HG03159 (cell line): ENCODE measurements at regions not wholly inside any gene's neighbourhood (a gene's known extent, or its start where the extent isn't known, plus 50 kb on each side); places are given as distances from the start of the nearest gene placed in this dataset.
"Not testable (repeated sequence)": the region's sequence is repeated elsewhere in the genome, so short reads cannot be mapped to it uniquely, and the experiment has no call there.

Experiments
- ATAC-seq: cut with Tn5 transposase; IDR thresholded peaks from one replicate; pipeline ENCODE4 v1.9.1; 2021; ENCODE audit warnings: mild to moderate bottlenecking, moderate library complexity; ENCODE audit not compliant: unreplicated experiment

DNA sequence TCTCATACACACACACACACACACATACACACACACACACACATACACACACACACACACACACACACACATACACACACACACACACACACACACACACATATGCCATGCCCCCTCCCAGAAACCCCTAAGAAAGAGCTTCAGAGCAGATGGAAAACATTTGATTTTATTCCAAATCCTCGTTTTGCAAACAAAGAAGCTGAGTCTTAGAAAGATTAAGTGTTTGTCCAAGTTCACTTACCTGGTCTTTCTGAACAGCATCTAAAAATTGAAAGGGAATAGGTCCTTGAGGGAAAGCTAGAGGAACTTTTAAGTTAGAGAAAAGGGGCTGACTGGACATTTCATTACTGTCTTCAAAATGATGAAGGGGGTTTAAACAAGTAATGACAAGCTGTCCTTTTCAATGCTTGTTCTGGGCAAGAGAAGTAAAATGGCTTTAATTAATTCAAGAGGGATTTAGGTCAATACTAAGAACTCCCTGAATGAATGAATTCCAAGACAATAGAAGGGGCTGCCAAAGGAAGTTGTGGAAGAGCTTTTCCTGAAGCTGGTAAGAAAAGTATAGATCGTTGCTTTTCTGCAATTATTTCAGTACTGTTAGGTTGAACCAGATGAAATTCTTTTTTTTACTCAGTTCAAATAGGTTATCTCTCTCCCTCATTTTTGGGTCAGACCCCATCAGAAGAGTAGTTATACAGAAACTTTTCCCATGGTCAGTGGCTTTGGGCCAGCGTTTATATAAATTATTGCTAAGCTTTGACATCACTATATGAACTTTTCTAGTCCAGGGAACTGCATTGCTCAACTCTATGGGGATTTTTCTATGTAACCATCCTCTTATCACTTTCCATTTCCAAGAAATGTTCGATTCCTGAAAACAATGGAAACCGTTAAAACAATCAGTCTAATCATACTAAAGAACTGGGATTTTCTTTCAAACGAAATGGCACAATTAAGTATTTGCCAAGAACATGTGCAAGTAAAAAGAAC, 261.4 kb downstream of the MTERF1 start:
- ATAC-seq: no peak

DNA sequence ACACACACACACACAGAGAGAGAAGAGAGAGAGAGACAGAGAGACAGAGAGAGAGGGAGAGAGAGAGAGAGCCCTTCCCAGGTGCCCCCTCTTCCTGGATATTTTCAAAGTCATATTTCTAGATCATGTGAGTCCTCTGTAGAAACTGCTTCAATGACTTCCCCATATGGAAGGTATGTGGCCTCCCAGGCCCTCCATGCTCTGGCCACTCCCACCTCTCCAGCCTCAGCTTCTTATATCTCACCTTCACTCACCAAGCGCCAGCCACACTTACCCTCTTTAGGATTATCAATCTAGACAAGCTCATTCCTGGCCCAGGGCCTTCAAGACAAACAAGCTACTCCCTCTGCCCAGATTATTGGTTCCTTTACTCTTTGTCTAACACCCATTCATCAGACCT, 259.7 kb downstream of the MTERF1 start:
- ATAC-seq: no peak

DNA sequence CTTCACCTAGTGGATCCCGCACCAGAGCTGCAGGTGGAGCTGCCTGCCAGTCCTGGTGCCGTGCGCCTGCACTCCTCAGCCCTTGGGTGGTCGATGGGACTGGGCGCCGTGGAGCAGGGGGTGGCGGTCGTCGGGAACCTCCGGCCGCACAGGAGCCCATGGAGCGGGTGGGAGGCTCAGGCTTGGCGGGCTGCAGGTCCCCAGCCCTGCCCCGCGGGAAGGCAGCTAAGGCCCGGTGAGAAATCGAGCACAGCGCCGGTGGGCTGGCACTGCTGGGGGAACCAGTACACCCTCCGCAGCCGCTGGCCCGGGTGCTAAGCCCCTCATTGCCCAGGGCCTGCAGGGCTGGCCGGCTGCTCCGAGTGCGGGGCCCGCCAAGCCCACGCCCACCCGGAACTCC, 253.2 kb downstream of the MTERF1 start:
- not testable (repeated sequence) for ATAC-seq

DNA sequence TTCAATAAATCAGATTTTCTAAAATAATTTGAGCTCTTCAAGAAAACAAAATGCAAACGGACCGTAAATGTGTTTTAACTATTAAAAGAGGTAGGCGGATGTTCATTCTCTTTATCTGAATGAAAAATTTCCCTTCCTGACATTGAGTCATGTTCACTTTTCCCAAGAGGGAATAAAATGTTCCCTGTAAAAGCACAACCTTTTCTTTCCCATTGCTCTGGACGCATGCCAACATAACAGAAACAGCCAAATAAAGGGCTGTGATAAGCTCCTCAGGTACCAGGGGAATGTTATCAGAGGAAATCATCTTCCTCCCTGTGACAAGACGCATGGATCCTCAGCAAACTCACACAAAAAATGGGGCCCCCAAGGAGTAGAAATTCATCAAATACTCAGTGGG, 251.8 kb downstream of the MTERF1 start:
- ATAC-seq: no peak

DNA sequence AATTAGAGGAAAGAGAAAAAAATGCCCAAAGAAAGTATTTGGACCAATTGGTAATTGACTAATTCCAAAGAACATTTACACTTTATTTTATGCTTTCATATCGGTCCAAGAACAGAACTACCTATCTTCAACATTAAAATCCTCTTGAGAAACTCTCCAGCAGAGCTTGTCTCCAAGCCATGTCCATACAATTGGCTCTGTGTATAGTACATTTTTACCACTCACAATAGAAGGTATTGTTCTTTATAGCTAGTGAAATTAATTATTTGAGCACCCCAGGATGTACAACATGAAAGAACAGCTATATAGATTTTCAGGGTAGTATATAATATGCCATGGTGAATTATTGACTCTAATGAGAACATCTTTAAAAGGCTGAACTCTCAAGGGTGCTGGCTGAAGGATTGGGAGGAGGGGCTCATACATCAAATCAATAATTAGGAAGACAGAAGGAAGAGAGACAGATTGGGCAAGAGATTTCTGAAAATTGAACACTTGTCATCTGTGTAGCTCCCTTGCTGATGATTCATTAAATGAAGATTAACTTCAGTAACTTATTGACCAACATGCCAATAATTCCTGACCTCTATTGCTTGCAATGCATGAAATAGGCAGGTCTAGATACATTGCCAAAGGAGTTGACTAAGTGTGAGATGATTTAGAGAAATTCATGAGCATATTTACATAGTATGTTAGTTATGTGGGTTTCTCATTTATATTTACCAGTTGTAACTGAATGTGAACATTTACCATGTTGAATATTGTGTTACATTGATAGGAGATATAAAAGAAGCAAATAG, 249.7 kb downstream of the MTERF1 start:
- no peak for ATAC-seq

DNA sequence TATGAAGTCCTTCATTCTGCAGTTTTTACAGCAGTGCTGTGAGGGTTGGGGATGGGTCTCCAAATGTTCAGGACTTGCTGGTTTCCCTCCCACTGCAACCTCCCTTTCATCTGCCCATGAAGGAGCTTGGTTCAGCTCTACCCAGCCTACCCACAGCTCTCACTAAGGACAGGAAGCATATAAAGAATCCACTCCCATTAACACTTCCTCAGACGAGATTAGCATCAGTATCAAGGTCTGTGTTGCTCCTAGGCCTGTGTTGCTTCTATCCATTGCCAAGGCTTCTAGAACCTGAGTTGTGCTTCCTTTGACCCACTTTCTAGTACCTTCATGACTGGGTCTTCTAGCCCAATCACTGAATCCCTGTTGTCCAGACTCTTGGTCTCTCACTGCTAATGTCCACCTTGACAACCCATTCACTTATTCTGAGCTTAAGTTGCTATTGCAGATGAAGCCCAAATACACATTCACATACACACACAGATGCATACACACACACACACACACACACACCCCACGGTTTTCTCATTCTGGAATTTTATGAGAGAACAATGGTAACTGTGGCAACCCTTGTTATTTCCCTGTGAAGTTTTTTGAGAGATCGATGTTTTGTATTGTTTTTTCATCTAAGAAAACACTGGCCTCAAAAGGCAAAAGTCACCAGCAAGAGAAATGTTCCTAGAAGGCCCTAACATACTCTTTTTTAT, 248.1 kb downstream of the MTERF1 start:
- no peak for ATAC-seq

DNA sequence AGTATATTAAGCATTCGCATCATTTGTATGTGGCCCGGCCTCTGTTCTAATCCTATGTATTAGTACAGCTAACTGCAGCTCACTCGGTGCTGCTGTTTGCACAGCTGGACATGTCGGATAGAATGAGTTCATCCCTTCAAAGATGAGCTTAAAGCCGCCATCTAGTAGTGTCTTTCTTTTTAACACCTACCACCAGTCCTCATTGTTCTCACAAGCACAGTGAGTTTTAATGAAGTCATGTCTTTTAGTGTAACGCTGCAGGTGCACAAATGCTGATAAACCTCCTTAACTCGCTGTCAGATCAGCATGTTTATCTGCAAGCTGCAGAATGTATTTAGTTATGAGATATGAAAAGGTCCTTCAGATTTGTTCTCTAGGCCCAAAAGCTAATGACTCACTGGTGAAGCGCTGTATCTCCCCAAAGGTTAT, 247.5 kb downstream of the MTERF1 start:
- no peak for ATAC-seq

DNA sequence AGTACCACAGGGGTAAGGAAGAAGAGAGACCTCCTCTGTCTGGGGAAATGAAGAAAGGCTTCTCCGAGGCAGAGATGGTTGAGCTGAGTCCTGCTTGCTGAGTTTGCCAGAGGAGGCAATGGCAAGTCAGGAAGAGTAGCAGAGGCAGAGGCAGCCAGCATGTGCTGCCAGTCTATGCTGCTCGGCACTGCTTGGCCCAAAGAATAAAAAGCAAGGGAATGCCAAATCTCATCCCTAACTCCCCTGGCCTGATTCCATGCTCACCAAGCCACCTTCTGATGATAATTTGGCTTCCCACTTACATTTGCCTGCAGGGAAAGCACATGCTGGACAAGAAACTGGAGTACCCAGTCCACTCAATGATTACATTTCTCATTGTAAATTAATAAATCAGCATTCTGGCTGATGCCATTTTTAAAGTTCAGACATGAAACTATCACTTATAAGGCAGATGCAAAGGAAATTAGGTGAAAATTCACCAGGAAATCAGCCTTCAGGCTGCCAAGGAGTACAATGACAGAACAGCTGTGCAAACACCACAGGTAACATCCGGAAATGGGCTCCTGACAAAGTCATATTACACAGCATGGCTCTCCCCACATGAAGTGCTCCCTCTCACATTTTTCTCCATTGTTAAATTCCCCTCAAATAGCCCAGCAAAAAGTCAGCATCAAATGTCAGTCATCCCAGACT, 245.9 kb downstream of the MTERF1 start:
- no peak for ATAC-seq

DNA sequence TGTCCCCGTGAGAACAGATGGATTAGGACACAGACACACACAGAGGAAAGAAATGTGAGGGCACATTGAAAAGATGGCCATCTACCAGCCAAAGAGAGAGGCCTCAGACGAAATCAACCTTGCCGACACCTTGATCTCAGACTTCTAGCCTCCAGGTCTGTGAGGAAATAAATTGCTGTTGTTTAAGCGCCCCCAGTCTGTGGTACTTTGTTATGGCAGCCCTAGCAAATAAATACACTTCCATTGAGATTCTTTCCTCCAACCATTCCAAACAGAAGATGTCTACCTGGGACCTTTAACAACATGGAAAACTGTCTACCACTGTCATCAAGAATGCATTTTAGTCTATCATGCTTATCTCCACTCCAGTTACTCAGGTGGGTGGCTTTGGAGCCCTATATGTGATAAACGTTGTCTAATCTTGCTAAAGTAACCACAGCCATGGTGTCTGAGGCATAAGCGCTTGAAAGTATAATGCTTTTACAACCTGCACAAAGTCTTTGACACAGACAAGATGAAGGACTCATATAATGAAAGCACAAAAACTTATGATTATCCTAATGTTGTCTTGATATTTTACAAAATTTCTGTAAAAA, 244.3 kb downstream of the MTERF1 start:
- ATAC-seq: no peak

DNA sequence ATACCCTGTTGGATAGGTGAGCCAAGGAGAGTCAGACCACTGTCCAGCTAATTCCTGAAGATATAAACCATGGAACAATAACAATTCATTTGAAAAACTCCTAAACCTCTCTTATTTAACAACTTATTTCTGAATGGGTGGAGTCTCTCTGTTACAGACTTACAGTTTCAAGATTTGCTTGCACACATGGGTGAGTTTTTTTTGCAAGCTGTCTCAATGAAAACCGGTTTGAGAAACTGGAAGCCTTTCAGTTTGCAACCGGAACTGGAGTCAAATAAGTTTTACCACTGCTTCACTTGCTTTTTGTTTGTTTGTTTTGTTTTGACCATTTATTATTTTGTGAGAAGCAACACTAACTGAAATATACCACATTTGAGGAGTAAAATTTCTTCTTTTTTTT, 243.8 kb downstream of the MTERF1 start:
- no peak for ATAC-seq

DNA sequence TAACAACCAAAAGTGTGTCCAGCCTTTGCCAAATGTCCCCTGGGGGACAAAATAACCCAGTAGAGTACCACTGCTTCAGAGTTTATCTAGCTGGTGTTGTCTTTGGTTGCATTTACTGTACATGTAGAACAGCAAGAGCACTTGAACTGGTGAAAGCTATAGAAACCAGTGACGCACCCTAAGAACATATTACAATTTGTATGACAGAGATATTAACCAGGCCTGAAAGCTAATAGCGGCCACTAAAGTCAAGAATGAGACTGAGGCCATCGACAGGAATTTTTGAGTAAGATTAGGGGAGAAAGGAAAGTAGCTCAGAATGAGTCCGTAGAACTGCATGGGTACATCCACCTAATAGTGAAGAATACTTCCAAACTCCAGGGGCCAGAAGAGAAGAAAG, 236.2 kb downstream of the MTERF1 start:
- no peak for ATAC-seq

DNA sequence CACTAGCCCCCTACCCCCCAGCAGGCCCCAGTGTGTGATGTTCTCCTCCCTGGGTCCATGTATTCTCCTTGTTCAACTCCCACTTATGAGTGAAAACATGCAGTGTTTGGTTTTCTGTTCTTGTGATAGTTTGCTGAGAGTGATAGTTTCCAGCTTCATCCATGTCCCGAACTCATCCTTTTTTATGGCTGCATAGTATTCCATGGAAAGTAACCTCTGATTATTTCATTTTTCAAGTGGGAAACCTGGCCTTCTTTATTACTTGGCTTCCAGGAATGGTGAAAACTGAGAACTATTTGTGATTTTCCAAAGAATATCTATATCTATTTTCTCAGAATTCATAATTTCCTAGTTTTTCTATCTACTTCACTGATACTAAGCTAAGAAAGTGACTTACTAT, 235.0 kb downstream of the MTERF1 start:
- ATAC-seq: no peak

DNA sequence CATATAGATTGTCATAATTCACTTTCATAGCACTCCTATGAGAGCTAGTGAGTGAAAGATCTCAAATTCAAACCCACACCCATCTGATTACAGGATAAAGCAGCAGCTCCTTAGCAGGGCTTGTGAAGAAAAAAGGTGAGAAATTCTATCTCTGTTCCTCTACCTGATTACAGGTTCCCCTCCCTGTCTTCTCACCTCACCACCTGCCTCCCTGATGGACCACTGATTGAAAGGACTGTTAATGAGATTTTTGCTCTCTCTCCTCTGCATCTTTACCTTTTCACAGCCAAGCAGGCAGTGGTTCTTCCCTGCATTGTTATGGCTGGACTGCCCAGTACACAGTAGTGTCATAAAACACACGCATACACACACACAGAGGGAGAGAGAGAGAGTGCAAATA, 228.5 kb downstream of the MTERF1 start:
- no peak for ATAC-seq

DNA sequence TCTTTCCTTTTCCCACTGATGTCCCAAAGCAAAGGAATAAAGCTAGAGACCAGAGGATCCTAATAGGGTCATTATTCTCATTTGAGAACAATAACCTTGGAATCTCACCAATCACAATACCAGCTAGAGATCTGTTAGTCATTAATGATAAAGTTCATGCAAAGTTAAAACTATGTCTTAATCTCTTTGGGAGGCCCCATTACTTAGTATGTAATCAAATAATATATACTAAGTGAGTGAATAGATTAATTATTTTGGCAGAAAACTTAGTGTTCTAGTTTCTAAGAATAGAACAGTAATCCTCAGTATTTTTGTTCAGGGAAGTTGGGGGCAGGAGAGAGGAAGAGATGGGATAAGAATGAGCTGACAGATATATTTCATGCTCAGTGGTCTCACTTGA, 227.2 kb downstream of the MTERF1 start:
- ATAC-seq: no peak

DNA sequence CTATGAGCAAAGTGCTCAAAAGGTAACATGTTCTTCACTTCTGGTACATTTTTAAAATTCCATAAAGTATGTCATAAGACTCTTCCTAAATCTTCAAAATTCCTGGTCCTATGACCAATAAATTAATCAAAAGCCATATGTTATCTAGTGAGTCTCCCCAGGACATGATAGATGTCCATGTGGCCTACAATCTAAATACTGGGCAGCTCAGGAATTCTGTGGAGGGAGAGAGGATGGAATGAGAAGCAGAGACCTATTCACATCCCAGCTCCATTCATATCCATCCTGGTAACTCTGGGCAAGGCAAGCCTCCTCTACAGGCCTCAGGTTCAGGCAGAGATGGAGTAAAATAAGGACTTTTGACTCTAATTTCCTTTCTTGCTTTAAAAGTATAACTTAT, 224.8 kb downstream of the MTERF1 start:
- no peak for ATAC-seq

DNA sequence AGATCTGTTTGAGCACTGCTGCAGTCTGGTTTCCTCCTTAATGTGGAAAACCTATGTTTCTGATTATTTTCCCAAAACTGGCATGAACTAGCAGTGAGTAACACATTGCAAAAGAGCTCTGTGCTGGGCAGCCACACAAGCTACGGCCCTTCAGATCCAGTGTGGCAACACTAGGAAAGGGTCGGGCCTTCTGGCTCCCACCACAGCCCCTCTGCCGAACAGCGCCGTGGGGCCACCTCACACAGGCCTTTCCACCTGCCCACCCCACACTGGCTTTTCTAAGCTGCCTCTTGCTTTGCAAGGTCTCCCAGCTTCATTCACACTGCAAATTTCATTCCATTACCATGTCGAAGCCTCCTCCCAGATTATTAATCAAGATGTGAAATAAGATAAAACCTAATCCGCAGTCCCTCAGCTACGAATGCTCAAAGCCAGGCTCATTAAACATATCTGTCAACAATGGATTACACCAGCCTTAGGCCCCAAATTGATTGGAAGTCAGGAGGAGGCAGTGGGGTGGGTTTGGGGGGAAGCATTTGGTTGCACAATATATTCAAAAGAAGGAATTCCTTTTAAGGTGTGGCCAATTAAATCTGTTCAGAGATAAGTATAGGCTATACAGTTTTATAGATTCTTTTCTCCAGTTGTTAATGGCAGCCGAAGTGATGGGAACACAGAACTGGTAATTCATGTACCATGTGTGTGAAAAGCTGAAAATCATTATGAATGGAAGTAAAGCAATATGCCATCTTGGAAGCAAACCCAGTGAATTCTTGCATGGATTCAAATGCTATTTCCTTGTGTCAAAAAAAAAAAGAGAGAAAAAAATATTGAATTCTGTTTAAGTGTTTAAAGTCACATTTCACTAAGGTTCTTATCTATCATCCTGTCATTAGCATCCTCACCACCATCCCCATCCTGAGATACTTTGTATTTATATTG, 223.7 kb downstream of the MTERF1 start:
- no peak for ATAC-seq

DNA sequence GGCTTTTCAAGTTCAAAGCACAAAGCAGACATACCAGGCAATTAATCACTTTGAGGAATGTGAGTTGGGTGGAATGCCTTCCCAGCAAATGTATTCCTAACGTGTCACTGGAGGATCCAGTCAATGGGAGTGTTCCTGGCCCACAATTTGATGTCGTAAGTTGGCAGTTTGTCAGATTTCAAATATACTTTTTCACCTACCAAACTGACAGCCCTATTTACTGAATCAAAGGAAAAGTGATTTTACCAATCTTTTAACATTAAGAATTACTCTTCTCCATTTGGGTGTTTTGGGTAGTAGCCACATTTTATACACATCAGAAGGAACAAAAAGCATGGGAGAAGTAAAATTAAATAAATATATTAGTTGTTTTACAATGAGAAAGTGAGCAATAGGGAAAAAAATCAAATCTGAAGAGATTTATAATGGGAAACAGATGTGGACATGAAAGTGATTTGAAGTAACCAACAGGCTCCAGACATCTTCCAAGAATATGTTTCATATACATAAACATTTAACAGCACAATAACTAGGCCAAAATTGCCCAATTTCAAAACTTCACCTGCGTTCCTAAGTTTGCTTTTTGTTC, 222.9 kb downstream of the MTERF1 start:
- no peak for ATAC-seq

DNA sequence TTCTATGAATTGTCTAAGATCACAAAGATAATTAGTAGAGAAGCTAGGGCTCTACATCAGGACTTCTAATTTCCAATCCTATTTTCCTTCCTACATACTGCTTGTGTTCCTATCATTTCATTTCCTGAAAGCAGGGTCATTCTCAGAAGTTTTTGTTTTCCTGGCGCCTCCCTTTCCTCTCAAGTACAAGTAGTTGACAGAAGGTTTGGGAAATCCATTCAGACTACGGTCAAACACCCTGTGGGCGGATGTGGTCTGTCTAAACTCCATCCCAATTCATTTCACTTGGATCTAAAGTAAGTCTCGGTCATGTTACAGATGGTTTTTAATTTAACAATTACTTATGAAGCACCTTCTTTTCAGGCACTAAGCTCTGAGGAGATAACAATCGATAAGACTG, 221.4 kb downstream of the MTERF1 start:
- ATAC-seq: no peak
